H1 (cell line): ENCODE measurements at regions not wholly inside any gene's neighbourhood (a gene's known extent, or its start where the extent isn't known, plus 50 kb on each side); places are given as distances from the start of the nearest gene placed in this dataset.

Source experiments
- CTCF ChIA-PET: fragments of 300-600 bp; sonication (Branson Sonifier 250); formaldehyde crosslinking; loops from one replicate; lab custom pipeline; 2021; ENCODE audit not compliant: partially characterized antibody; lab: Charles Lee
- POLR2A ChIA-PET: fragments of 300-600 bp; sonication (Branson Sonifier 250); formaldehyde crosslinking; loops from one replicate; lab custom pipeline; 2021; ENCODE audit warnings: inconsistent platforms; ENCODE audit not compliant: partially characterized antibody; lab: Charles Lee
- DNase-seq, 2 experiments: peaks; one replicate each; pipeline versions ENCODE4 v3.0.0 to v3.0.0-alpha.2; 2010 to 2022; ENCODE audit warnings: low spot score in 2 of 2, low read depth in 1 of 2, mixed read lengths in 1 of 2
- FAIRE-seq: peaks from 2 replicates; lab custom pipeline; 2011; peaks lifted over from hg19 to GRCh38; lab: Jason Lieb, UNC
- H2AFZ ChIP-seq: 2 replicates; pipeline ENCODE4 v1.8.1; 2012; ENCODE audit warnings: low read length, inconsistent platforms
- H2AK5ac ChIP-seq: 2 replicates; pipeline ENCODE4 v1.6.1; 2013; ENCODE audit warnings: low read depth, low read length
- H2BK120ac ChIP-seq: replicated peaks from 2 replicates; pipeline ENCODE3; 2013; ENCODE audit warnings: low read depth, low read length, inconsistent platforms
- H2BK12ac ChIP-seq: 2 replicates; pipeline ENCODE4 v1.6.1; 2013; ENCODE audit warnings: low read depth, low read length
- H2BK15ac ChIP-seq: 2 replicates; pipeline ENCODE4 v1.6.1; 2013; ENCODE audit warnings: low read length
- H2BK20ac ChIP-seq: 2 replicates; pipeline ENCODE4 v1.6.1; 2013; ENCODE audit warnings: low read length
- H2BK5ac ChIP-seq: 2 replicates; pipeline ENCODE4 v1.6.1; 2013; ENCODE audit warnings: low read depth, low read length
- H3K14ac ChIP-seq: 2 replicates; pipeline ENCODE4 v1.6.1; 2013; ENCODE audit warnings: inconsistent platforms; ENCODE audit not compliant: insufficient read length
- H3K18ac ChIP-seq: 2 replicates; pipeline ENCODE4 v1.6.1; 2013; ENCODE audit warnings: low read length; ENCODE audit errors: extremely low read depth
- H3K23ac ChIP-seq: 2 replicates; pipeline ENCODE4 v1.6.1; 2013; ENCODE audit warnings: inconsistent platforms; ENCODE audit not compliant: insufficient read length
- H3K23me2 ChIP-seq: 2 replicates; pipeline ENCODE4 v1.6.1; 2013; ENCODE audit warnings: low read depth, low read length
- H3K27ac ChIP-seq: 2 replicates; pipeline ENCODE4 v1.6.1; 2011; ENCODE audit warnings: low read depth, low read length, inconsistent platforms
- H3K27me3 ChIP-seq, 4 experiments: replicated peaks in 1 of 4; 1 replicate in 1 of 4; 2 replicates in 3 of 4; pipeline versions ENCODE4 v1.6.1 to v1.8.1; 2011 to 2013; ENCODE audit warnings: low read length in 3 of 4, mild to moderate bottlenecking in 3 of 4, inconsistent platforms in 2 of 4, mixed read lengths in 2 of 4, moderate library complexity in 1 of 4; ENCODE audit not compliant: control insufficient read depth in 3 of 4, insufficient read depth in 3 of 4; ENCODE audit errors: extremely low read depth in 1 of 4
- H3K36me3 ChIP-seq, 4 experiments: 2 replicates each; pipeline versions ENCODE4 v1.6.1 to v1.8.1; 2011 to 2013; ENCODE audit warnings: mild to moderate bottlenecking in 4 of 4, low read length in 3 of 4, moderate library complexity in 2 of 4, control low read depth in 1 of 4, inconsistent platforms in 1 of 4; ENCODE audit not compliant: insufficient read depth in 4 of 4, control insufficient read depth in 2 of 4
- H3K4ac ChIP-seq: replicated peaks from 2 replicates; pipeline ENCODE3; 2013; ENCODE audit warnings: low read length, low read depth, mixed read lengths, inconsistent platforms; ENCODE audit not compliant: insufficient read length
- H3K4me1 ChIP-seq, 4 experiments: replicated peaks in 1 of 4; 1 replicate in 1 of 4; 2 replicates in 3 of 4; pipeline versions ENCODE4 v1.6.1 to v1.8.1; 2011 to 2013; ENCODE audit warnings: low read length in 3 of 4, inconsistent platforms in 2 of 4, mixed read lengths in 1 of 4; ENCODE audit not compliant: insufficient read depth in 4 of 4, control insufficient read depth in 3 of 4
- H3K4me2 ChIP-seq, 2 experiments: 2 replicates each; pipeline versions ENCODE4 v1.6.1 to v1.8.1; 2011 to 2013; ENCODE audit warnings: low read depth in 2 of 2, low read length in 2 of 2, control low read depth in 1 of 2, inconsistent platforms in 1 of 2, mild to moderate bottlenecking in 1 of 2; ENCODE audit not compliant: insufficient read depth in 1 of 2
- H3K4me3 ChIP-seq, 4 experiments: fragments of 200-600, 300-600 bp in 1 of 4; sonication (generic), shearing (Covaris generic), sonication (Bioruptor Twin) in 1 of 4; 2 replicates each; pipeline versions ENCODE4 v1.5.1 to v1.8.1; 2011 to 2016; ENCODE audit warnings: low read length in 4 of 4, low read depth in 3 of 4, control low read depth in 2 of 4, inconsistent platforms in 2 of 4, mild to moderate bottlenecking in 2 of 4, mixed read lengths in 1 of 4, moderate library complexity in 1 of 4; ENCODE audit not compliant: insufficient read depth in 2 of 4; ENCODE audit errors: extremely low read depth in 1 of 4
- H3K56ac ChIP-seq: replicated peaks from 2 replicates; pipeline ENCODE3; 2013; ENCODE audit warnings: low read depth, mild to moderate bottlenecking, mixed read lengths, low read length, inconsistent platforms; ENCODE audit not compliant: insufficient read length
- H3K79me1 ChIP-seq: 2 replicates; pipeline ENCODE4 v1.6.1; 2013; ENCODE audit warnings: low read depth, low read length, control low read depth
- H3K79me2 ChIP-seq, 2 experiments: 2 replicates each; pipeline versions ENCODE4 v1.6.1 to v1.8.1; 2012 to 2013; ENCODE audit warnings: low read length in 2 of 2, mild to moderate bottlenecking in 2 of 2, inconsistent platforms in 1 of 2; ENCODE audit not compliant: insufficient read depth in 2 of 2, control insufficient read depth in 1 of 2
- H3K9ac ChIP-seq, 4 experiments: replicated peaks in 1 of 4; 1 replicate in 1 of 4; 2 replicates in 3 of 4; pipeline versions ENCODE4 v1.6.1 to v1.8.1; 2011 to 2013; ENCODE audit warnings: low read depth in 3 of 4, low read length in 3 of 4, control low read depth in 2 of 4, mild to moderate bottlenecking in 2 of 4, moderate library complexity in 2 of 4, inconsistent platforms in 1 of 4; ENCODE audit errors: extremely low read depth in 1 of 4
- H3K9me3 ChIP-seq, 2 experiments: 2 replicates each; pipeline versions ENCODE4 v1.6.1 to v1.8.1; 2012 to 2013; ENCODE audit warnings: mild to moderate bottlenecking in 2 of 2, moderate library complexity in 2 of 2, control low read depth in 1 of 2, inconsistent platforms in 1 of 2, low read depth in 1 of 2, low read length in 1 of 2, mixed read lengths in 1 of 2; ENCODE audit not compliant: insufficient read depth in 2 of 2
- H4K20me1 ChIP-seq, 2 experiments: replicated peaks in 1 of 2; 2 replicates each; pipeline versions ENCODE3 to v1.8.1; 2011 to 2013; ENCODE audit warnings: inconsistent platforms in 2 of 2, low read length in 2 of 2, mild to moderate bottlenecking in 1 of 2; ENCODE audit not compliant: insufficient read depth in 2 of 2, control insufficient read depth in 1 of 2
- H4K5ac ChIP-seq: 2 replicates; pipeline ENCODE4 v1.6.1; 2013; ENCODE audit warnings: low read length, low read depth, mixed read lengths, inconsistent platforms; ENCODE audit not compliant: insufficient read length
- H4K8ac ChIP-seq: 2 replicates; pipeline ENCODE4 v1.8.0; 2013; ENCODE audit warnings: mild to moderate bottlenecking, moderate library complexity, low read length, inconsistent platforms; ENCODE audit not compliant: insufficient read depth; ENCODE audit errors: extremely low read depth
- H4K91ac ChIP-seq: replicated peaks from 2 replicates; pipeline ENCODE3; 2013; ENCODE audit warnings: low read length, mixed read lengths, inconsistent platforms; ENCODE audit not compliant: insufficient read length
- ATF3 ChIP-seq: IDR thresholded peaks from 2 replicates; pipeline ENCODE4 v1.6.1; 2011; ENCODE audit warnings: low read depth, mild to moderate bottlenecking, low read length; ENCODE audit not compliant: insufficient read depth
- BCL11A ChIP-seq, 2 experiments: IDR thresholded peaks; one replicate each; pipeline ENCODE4 v1.6.1; 2011; ENCODE audit warnings: low read depth in 2 of 2, low read length in 2 of 2, mild to moderate bottlenecking in 2 of 2
- CBX5 ChIP-seq: fragments of 300-800, 300-1000 bp; sonication (generic); IDR thresholded peaks from 2 replicates; pipeline ENCODE4 v1.7.1; 2016; ENCODE audit warnings: antibody characterized with exemption, low read length, low read depth
- CBX8 ChIP-seq: fragments of 300-800, 300-1000 bp; sonication (generic); IDR thresholded peaks from 2 replicates; pipeline ENCODE4 v1.7.1; 2016; ENCODE audit warnings: low read depth, low read length, borderline replicate concordance
- JUND ChIP-seq: IDR thresholded peaks from 2 replicates; pipeline ENCODE4 v1.6.1; 2011; ENCODE audit warnings: mild to moderate bottlenecking, improper control_type of control experiment, low read length
- KDM5A ChIP-seq: fragments of 200-600 bp; IDR thresholded peaks from 2 replicates; pipeline ENCODE4 v1.7.1; 2012; ENCODE audit warnings: mild to moderate bottlenecking, low read length, inconsistent platforms, mixed read lengths
- WGBS, 2 experiments: shearing (Covaris generic) in 1 of 2; methylation state at CpG; one replicate each; pipeline versions ENCODE4 v1.1.6 to v1.1.7; 2013 to 2015; ENCODE audit warnings: low lambda C conversion rate in 2 of 2, mixed read lengths in 2 of 2, inconsistent platforms in 1 of 2, low coverage in 1 of 2, missing lambda C conversion rate in 1 of 2; ENCODE audit not compliant: insufficient replicate concordance in 2 of 2, insufficient coverage in 1 of 2, insufficient read length in 1 of 2; ENCODE audit errors: extremely low coverage in 1 of 2, missing lambda C conversion rate in 1 of 2; 5-methylcytosine and 5-hydroxymethylcytosine counted together

- H3K9ac ChIP-seq, result no peak overlapping the region
- H4K8ac ChIP-seq, result no peak overlapping the region
Observed at GRCh38 chr2:225171350-225171749, 129.1 kb upstream of the DOCK10 start.

More at GRCh38 chr2:225171350-225171749, 129.1 kb upstream of the DOCK10 start:
- no peak for DNase-seq
- H2AK5ac ChIP-seq, result no peak overlapping the region
- no peak overlapping the region for H2BK12ac ChIP-seq
- no peak overlapping the region for H4K91ac ChIP-seq
- no peak overlapping the region for H2BK120ac ChIP-seq
- WGBS, 2 experiments, result 97% methylated on average over 6 of the region's 6 CpGs; no CpG with 5 or more reads in 1 of the 2 experiments
- no peak overlapping the region for H3K4me2 ChIP-seq
- no peak overlapping the region for H3K23ac ChIP-seq
- H3K23me2 ChIP-seq, result no peaks in the 10 kb centered on the region
- H3K4me1 ChIP-seq, result no peaks in the 10 kb centered on the region
- H3K79me2 ChIP-seq, result no peaks in the 10 kb centered on the region
- H2BK20ac ChIP-seq, result no peak overlapping the region
- H3K56ac ChIP-seq, result no peak overlapping the region
- H3K27ac ChIP-seq, result no peak overlapping the region
- no peaks in the 10 kb centered on the region for H4K20me1 ChIP-seq
- no peak overlapping the region for H2BK15ac ChIP-seq
- no peaks in the 10 kb centered on the region for H3K9me3 ChIP-seq
- no peak overlapping the region for H3K14ac ChIP-seq
- CTCF ChIA-PET, result interaction anchor here (1.5 kb wide), 1 partner anchor 9 kb away, joined by 5 read pairs; no protein-coding TSS in a partner anchor
- TF ChIP-seq JUND, result no peak
- TF ChIP-seq CBX8, result no peak
- no peak for TF ChIP-seq KDM5A
- no peak for TF ChIP-seq ATF3
- TF ChIP-seq CBX5, result no peak
- TF ChIP-seq BCL11A (IDR thresholded peaks at IDR 0.05; ENCODE audit: low read depth in 2 of 2, low read length in 2 of 2), result no peak
- TF ChIP-seq, all 59 proteins: peak for 0
- Histone ChIP-seq H3K79me1 (no peaks in the 10 kb centered on the region), H4K5ac (no peak overlapping the region), H3K4ac (no peak overlapping the region), H3K18ac (no peak overlapping the region), H3K36me3 (no peaks in the 10 kb centered on the region), H3K27me3 (no peaks in the 10 kb centered on the region), H2BK5ac (no peak overlapping the region), H3K4me3 (no peak overlapping the region), H2AFZ (no peak overlapping the region)
- no peak for FAIRE-seq
- POLR2A ChIA-PET, result no interaction called here
